Keratinocyte (primary cell): ENCODE measurements at regions not wholly inside any gene's neighbourhood (a gene's known extent, or its start where the extent isn't known, plus 50 kb on each side); places are given as distances from the start of the nearest gene placed in this dataset.

Source experiments
- DNase-seq: peaks from one replicate; pipeline ENCODE4 v3.0.0-alpha.2; 2011; ENCODE audit warnings: low read depth, missing footprints, low spot score
- FAIRE-seq: peaks from 2 replicates; lab custom pipeline; 2011; peaks lifted over from hg19 to GRCh38; lab: Jason Lieb, UNC
- H2AFZ ChIP-seq: 2 replicates; pipeline ENCODE4 v1.6.0; 2012; ENCODE audit warnings: low read length, control low read depth, inconsistent platforms; ENCODE audit not compliant: control insufficient read depth
- H3K27ac ChIP-seq: 2 replicates; pipeline ENCODE4 v1.5.1; 2011; ENCODE audit warnings: low read length; ENCODE audit not compliant: control insufficient read depth, insufficient read depth
- H3K27me3 ChIP-seq: 3 replicates; pipeline ENCODE4 v1.6.0; 2011; ENCODE audit warnings: low read length; ENCODE audit not compliant: control insufficient read depth, insufficient read depth; ENCODE audit errors: extremely low read depth
- H3K36me3 ChIP-seq, 2 experiments: 2 replicates in 1 of 2; 3 replicates in 1 of 2; pipeline ENCODE4 v1.5.1; 2011; ENCODE audit warnings: low read length in 2 of 2, mild to moderate bottlenecking in 1 of 2; ENCODE audit not compliant: control insufficient read depth in 2 of 2, insufficient read depth in 2 of 2; ENCODE audit errors: extremely low read depth in 1 of 2
- H3K4me1 ChIP-seq: 3 replicates; pipeline ENCODE4 v1.5.1; 2011; ENCODE audit warnings: low read length; ENCODE audit not compliant: control insufficient read depth, insufficient read depth; ENCODE audit errors: extremely low read depth
- H3K4me2 ChIP-seq: 3 replicates; pipeline ENCODE4 v1.6.0; 2011; ENCODE audit warnings: low read depth, low read length; ENCODE audit not compliant: control insufficient read depth, insufficient read depth; ENCODE audit errors: extremely low read depth
- H3K4me3 ChIP-seq, 3 experiments: fragments of 200-600 bp in 1 of 3; sonication (generic) in 1 of 3; 2 replicates in 2 of 3; 3 replicates in 1 of 3; pipeline ENCODE4 v1.5.1; 2011 to 2016; ENCODE audit warnings: low read length in 3 of 3, mild to moderate bottlenecking in 3 of 3, control low read depth in 2 of 3, inconsistent platforms in 1 of 3, low read depth in 1 of 3, mixed read lengths in 1 of 3, mixed run types in 1 of 3, moderate library complexity in 1 of 3; ENCODE audit not compliant: control insufficient read depth in 2 of 3, insufficient read depth in 2 of 3; ENCODE audit errors: extremely low read depth in 1 of 3
- H3K79me2 ChIP-seq: 2 replicates; pipeline ENCODE4 v1.6.0; 2012; ENCODE audit warnings: low read length; ENCODE audit not compliant: control insufficient read depth, insufficient read depth
- H3K9ac ChIP-seq: 3 replicates; pipeline ENCODE4 v1.6.0; 2011; ENCODE audit warnings: low read length; ENCODE audit not compliant: control insufficient read depth, insufficient read depth; ENCODE audit errors: extremely low read depth
- H3K9me1 ChIP-seq: 3 replicates; pipeline ENCODE4 v1.6.0; 2011; ENCODE audit warnings: low read length; ENCODE audit not compliant: control insufficient read depth, insufficient read depth; ENCODE audit errors: extremely low read depth
- H3K9me3 ChIP-seq: 2 replicates; pipeline ENCODE4 v1.5.1; 2012; ENCODE audit warnings: low read depth, low read length; ENCODE audit not compliant: control insufficient read depth
- H4K20me1 ChIP-seq: 3 replicates; pipeline ENCODE4 v1.6.0; 2011; ENCODE audit warnings: low read length; ENCODE audit not compliant: control insufficient read depth, insufficient read depth; ENCODE audit errors: extremely low read depth
- EZH2 ChIP-seq: IDR thresholded peaks from one replicate; pipeline ENCODE4 v1.6.1; 2012; ENCODE audit warnings: inconsistent platforms, mild to moderate bottlenecking, low read length, moderate library complexity
- dilution Hi-C: fragments of 300-500 bp; cut with MboI; formaldehyde crosslinking; loops from one replicate; pipeline ENCODE4 v1.7.0; 2020; ENCODE audit warnings: low sequenced_read_pairs; ENCODE audit not compliant: extremely low pct_ligation_motif_present
- TF ChIP-seq, protein P1 (sequence below), 3 experiments: IDR thresholded peaks in 1 of 3; conservative IDR thresholded peaks in 1 of 3; optimal IDR thresholded peaks in 1 of 3; 2 replicates in 2 of 3; 3 replicates in 1 of 3; pipeline versions ENCODE3 to v1.5.1; 2011; ENCODE audit warnings: low read length in 3 of 3, mild to moderate bottlenecking in 3 of 3, moderate library complexity in 2 of 3, control low read depth in 1 of 3, inconsistent platforms in 1 of 3; ENCODE audit not compliant: insufficient read depth in 2 of 3; ENCODE audit errors: extremely low read depth in 1 of 3

DNA sequence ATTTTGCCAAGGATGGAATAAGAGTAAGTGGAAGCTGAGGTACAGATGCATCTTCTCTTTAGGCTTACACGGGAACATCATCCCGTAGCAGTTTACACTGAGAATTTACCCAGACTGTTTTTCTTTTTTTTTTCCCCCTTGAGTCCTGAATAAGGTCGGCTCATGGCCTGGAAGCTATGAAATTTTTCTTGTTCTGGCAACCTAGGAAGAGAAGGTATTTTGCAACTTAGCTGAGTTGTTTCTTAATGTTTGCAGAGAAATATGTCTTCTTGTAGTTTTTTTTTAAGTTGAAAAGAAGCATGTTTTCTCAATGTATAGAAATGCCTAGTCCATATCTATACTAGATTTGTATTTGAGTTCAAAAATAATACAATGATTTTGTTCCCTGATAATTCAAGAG is 712.5 kb downstream of the TDRD15 start:
- no peaks in the 10 kb centered on the region for H3K9me1 ChIP-seq
- H3K9me3 ChIP-seq, result no peaks in the 10 kb centered on the region
- no peaks in the 10 kb centered on the region for H3K79me2 ChIP-seq
- no peaks in the 10 kb centered on the region for H4K20me1 ChIP-seq
- no peaks in the 10 kb centered on the region for H3K27me3 ChIP-seq
- TF ChIP-seq, protein P1, sequence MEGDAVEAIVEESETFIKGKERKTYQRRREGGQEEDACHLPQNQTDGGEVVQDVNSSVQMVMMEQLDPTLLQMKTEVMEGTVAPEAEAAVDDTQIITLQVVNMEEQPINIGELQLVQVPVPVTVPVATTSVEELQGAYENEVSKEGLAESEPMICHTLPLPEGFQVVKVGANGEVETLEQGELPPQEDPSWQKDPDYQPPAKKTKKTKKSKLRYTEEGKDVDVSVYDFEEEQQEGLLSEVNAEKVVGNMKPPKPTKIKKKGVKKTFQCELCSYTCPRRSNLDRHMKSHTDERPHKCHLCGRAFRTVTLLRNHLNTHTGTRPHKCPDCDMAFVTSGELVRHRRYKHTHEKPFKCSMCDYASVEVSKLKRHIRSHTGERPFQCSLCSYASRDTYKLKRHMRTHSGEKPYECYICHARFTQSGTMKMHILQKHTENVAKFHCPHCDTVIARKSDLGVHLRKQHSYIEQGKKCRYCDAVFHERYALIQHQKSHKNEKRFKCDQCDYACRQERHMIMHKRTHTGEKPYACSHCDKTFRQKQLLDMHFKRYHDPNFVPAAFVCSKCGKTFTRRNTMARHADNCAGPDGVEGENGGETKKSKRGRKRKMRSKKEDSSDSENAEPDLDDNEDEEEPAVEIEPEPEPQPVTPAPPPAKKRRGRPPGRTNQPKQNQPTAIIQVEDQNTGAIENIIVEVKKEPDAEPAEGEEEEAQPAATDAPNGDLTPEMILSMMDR (optimal IDR thresholded peaks at IDR 0.05 in 1 of 3, IDR thresholded peaks at IDR 0.05 in 1 of 3, conservative IDR thresholded peaks at IDR 0.05 in 1 of 3; ENCODE audit: extremely low read depth in 1 of 3, insufficient read depth in 2 of 3, low read length in 3 of 3), result no peak
- no peak for TF ChIP-seq EZH2
- no peak overlapping the region for H3K4me3 ChIP-seq
- no peak overlapping the region for H3K27ac ChIP-seq
- no peak for FAIRE-seq
- no peak overlapping the region for H3K4me2 ChIP-seq
- dilution Hi-C loops, result no loop called here
- DNase-seq, result no peak
- no peaks in the 10 kb centered on the region for H3K4me1 ChIP-seq
- no peak overlapping the region for H2AFZ ChIP-seq
- H3K36me3 ChIP-seq, result no peaks in the 10 kb centered on the region
- H3K9ac ChIP-seq, result no peak overlapping the region

DNA sequence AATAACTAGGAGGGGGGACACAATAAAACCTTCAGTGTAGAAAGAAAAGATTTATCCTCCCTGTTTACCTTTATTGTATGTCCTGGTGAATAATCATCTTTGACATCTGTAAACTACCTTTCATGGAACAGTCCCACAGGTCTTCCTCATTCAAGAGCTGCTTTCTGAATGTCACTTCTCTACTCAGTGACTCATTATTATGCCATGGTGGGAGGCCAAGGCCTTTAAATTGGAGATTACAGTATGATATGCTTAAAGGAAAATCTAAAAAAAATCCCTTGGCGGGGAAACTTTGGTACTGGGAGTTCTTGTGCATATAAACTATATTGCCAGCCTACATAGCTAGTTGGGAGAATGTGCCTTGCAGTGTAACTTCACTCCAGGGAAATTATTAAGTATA is 713.0 kb downstream of the TDRD15 start:
- H3K4me3 ChIP-seq, result no peak overlapping the region
- no peak overlapping the region for H2AFZ ChIP-seq
- no peak overlapping the region for H3K9ac ChIP-seq
- FAIRE-seq, result no peak
- no peaks in the 10 kb centered on the region for H3K9me1 ChIP-seq
- no peaks in the 10 kb centered on the region for H3K27me3 ChIP-seq
- no peaks in the 10 kb centered on the region for H3K9me3 ChIP-seq
- TF ChIP-seq, protein P1 (optimal IDR thresholded peaks at IDR 0.05 in 1 of 3, IDR thresholded peaks at IDR 0.05 in 1 of 3, conservative IDR thresholded peaks at IDR 0.05 in 1 of 3; ENCODE audit: extremely low read depth in 1 of 3, insufficient read depth in 2 of 3, low read length in 3 of 3), result no peak
- TF ChIP-seq EZH2, result no peak
- dilution Hi-C loops, result no loop called here
- no peaks in the 10 kb centered on the region for H3K4me1 ChIP-seq
- no peaks in the 10 kb centered on the region for H3K36me3 ChIP-seq
- H3K27ac ChIP-seq, result no peak overlapping the region
- no peaks in the 10 kb centered on the region for H4K20me1 ChIP-seq
- no peak overlapping the region for H3K4me2 ChIP-seq
- H3K79me2 ChIP-seq, result no peaks in the 10 kb centered on the region
- no peak for DNase-seq
